GM12878 (cell line): ENCODE measurements at regions not wholly inside any gene's neighbourhood (a gene's known extent, or its start where the extent isn't known, plus 50 kb on each side); places are given as distances from the start of the nearest gene placed in this dataset.
A peak's percentile ranks its signal among the peaks of the same experiment; 100 is the strongest.

Source experiments
- ATAC-seq: fragments of 200-7000 bp; cut with Tn5 transposase; 3 replicates; pipeline ENCODE4 v1.9.1; 2020; ENCODE audit warnings: mild to moderate bottlenecking, moderate library complexity
- BruUV-seq: library from RNA; stranded (reverse); fragments of 400-500 nt; replicated peaks from 2 replicates; lab custom pipeline; 2021; lab: Mats Ljungman, UMichigan
- CTCF ChIA-PET: fragments of 300-600 bp; sonication (Branson Sonifier 250); formaldehyde crosslinking; extraction: SDS; loops from one replicate; lab custom pipeline; 2021; ENCODE audit warnings: inconsistent platforms; lab: Yijun Ruan, JAX
- POLR2A ChIA-PET: fragments of 350-600 bp; formaldehyde crosslinking; extraction: SDS; loops from one replicate; lab custom pipeline; 2021; ENCODE audit warnings: inconsistent platforms; lab: Charles Lee
- RAD21 ChIA-PET: fragments of 300-600 bp; sonication (Branson Sonifier 250); formaldehyde crosslinking; loops from one replicate; lab custom pipeline; 2023; ENCODE audit warnings: antibody characterized with exemption; ENCODE audit not compliant: unreplicated experiment; lab: Charles Lee
- SMC1A ChIA-PET: fragments of 300-600 bp; sonication (Branson Sonifier 250); formaldehyde crosslinking; loops from one replicate; lab custom pipeline; 2023; ENCODE audit not compliant: unreplicated experiment, uncharacterized antibody; lab: Charles Lee
- DNase-seq: peaks from one replicate; pipeline ENCODE4 v3.0.0-alpha.2; 2011; ENCODE audit warnings: low read depth, low spot score
- FAIRE-seq: peaks from 3 replicates; lab custom pipeline; 2011; peaks lifted over from hg19 to GRCh38; lab: Jason Lieb, UNC
- H2AFZ ChIP-seq: 2 replicates; pipeline ENCODE4 v1.6.0; 2011; ENCODE audit warnings: low read depth, low read length, control low read depth; ENCODE audit not compliant: control insufficient read depth
- H3K27ac ChIP-seq: 2 replicates; pipeline ENCODE4 v1.5.1; 2011; ENCODE audit warnings: control low read depth; ENCODE audit not compliant: control insufficient read depth, insufficient read depth
- H3K27me3 ChIP-seq, 2 experiments: replicated peaks in 1 of 2; 2 replicates each; pipeline versions ENCODE4 v1.6.0 to v1.6.1; 2011; ENCODE audit warnings: low read length in 1 of 2; ENCODE audit not compliant: control insufficient read depth in 2 of 2, insufficient read depth in 2 of 2
- H3K36me3 ChIP-seq, 2 experiments: 2 replicates each; pipeline ENCODE4 v1.5.1; 2011; ENCODE audit warnings: low read length in 1 of 2; ENCODE audit not compliant: control insufficient read depth in 2 of 2, insufficient read depth in 2 of 2
- H3K4me1 ChIP-seq: 2 replicates; pipeline ENCODE4 v1.6.1; 2011; ENCODE audit warnings: mild to moderate bottlenecking, low read length, moderate library complexity, mixed read lengths; ENCODE audit not compliant: control insufficient read depth, insufficient read depth
- H3K4me2 ChIP-seq: 2 replicates; pipeline ENCODE4 v1.6.0; 2011; ENCODE audit warnings: control low read depth; ENCODE audit not compliant: control insufficient read depth, insufficient read depth
- H3K4me3 ChIP-seq: fragments of 200-600 bp; sonication (generic); 2 replicates; pipeline ENCODE4 v1.5.1; 2016
- H3K79me2 ChIP-seq: 2 replicates; pipeline ENCODE4 v1.6.0; 2011; ENCODE audit warnings: low read length; ENCODE audit not compliant: control insufficient read depth, insufficient read depth
- H3K9ac ChIP-seq: 2 replicates; pipeline ENCODE4 v1.8.0; 2011; ENCODE audit warnings: low read length, control low read depth, mixed read lengths; ENCODE audit not compliant: control insufficient read depth, insufficient read depth
- H3K9me3 ChIP-seq: replicated peaks from 3 replicates; pipeline ENCODE4 v1.5.1; 2011; ENCODE audit warnings: mild to moderate bottlenecking, low read length; ENCODE audit not compliant: control insufficient read depth, insufficient read depth
- H4K20me1 ChIP-seq: 2 replicates; pipeline ENCODE4 v1.6.0; 2011; ENCODE audit not compliant: control insufficient read depth, insufficient read depth
- BCL11A ChIP-seq: IDR thresholded peaks from 2 replicates; pipeline ENCODE4 v1.6.1; 2011; ENCODE audit warnings: low read depth, low read length
- CBX5 ChIP-seq: sonication (generic); IDR thresholded peaks from 2 replicates; pipeline ENCODE4 v1.6.1; 2016; ENCODE audit warnings: low read depth, moderate library complexity, mild to moderate bottlenecking, inconsistent platforms
- EP300 ChIP-seq, 2 experiments: fragments of 150-350 bp in 1 of 2; IDR thresholded peaks; 2 replicates each; pipeline ENCODE4 v1.6.1; 2011 to 2012; ENCODE audit warnings: low read depth in 2 of 2, low read length in 2 of 2, borderline replicate concordance in 1 of 2, improper control_type of control experiment in 1 of 2, inconsistent platforms in 1 of 2; ENCODE audit not compliant: control insufficient read depth in 1 of 2
- EZH2 ChIP-seq: IDR thresholded peaks from 2 replicates; pipeline ENCODE4 v1.6.1; 2012; ENCODE audit warnings: low read depth, mild to moderate bottlenecking, control low read depth, inconsistent platforms, low read length, borderline replicate concordance; ENCODE audit not compliant: control insufficient read depth
- IKZF1 ChIP-seq: fragments of 450-650 bp; conservative IDR thresholded peaks from 2 replicates; pipeline ENCODE4 v1.6.1; 2017; ENCODE audit warnings: antibody characterized with exemption, mild to moderate bottlenecking
- JUNB ChIP-seq: IDR thresholded peaks from 2 replicates; pipeline ENCODE4 v1.6.1; 2016; ENCODE audit warnings: antibody characterized with exemption, mild to moderate bottlenecking
- KAT2A ChIP-seq: conservative IDR thresholded peaks from 2 replicates; pipeline ENCODE4 v1.6.1; 2011; ENCODE audit warnings: low read depth, low read length; ENCODE audit not compliant: control insufficient read depth
- MEF2A ChIP-seq: IDR thresholded peaks from 2 replicates; pipeline ENCODE4 v1.6.1; 2011; ENCODE audit warnings: low read depth, mild to moderate bottlenecking, low read length, moderate library complexity; ENCODE audit not compliant: insufficient read depth
- MTA2 ChIP-seq: fragments of 450-650 bp; IDR thresholded peaks from 2 replicates; pipeline ENCODE4 v1.6.1; 2016; ENCODE audit warnings: low read depth, mild to moderate bottlenecking, moderate library complexity
- MXI1 ChIP-seq: fragments of 150-350 bp; IDR thresholded peaks from 2 replicates; pipeline ENCODE4 v1.6.1; 2011; ENCODE audit warnings: low read depth, mild to moderate bottlenecking, inconsistent platforms, low read length, improper control_type of control experiment
- POLR2AphosphoS2 ChIP-seq: IDR thresholded peaks from 2 replicates; pipeline ENCODE4 v1.6.1; 2011; ENCODE audit warnings: low read depth, mild to moderate bottlenecking, low read length, improper control_type of control experiment, moderate library complexity
- POLR2AphosphoS5 ChIP-seq: IDR thresholded peaks from 2 replicates; pipeline ENCODE4 v1.6.1; 2011; ENCODE audit warnings: mild to moderate bottlenecking, low read length, inconsistent platforms
- POU2F2 ChIP-seq: IDR thresholded peaks from 3 replicates; pipeline ENCODE4 v1.6.1; 2011; ENCODE audit warnings: low read depth, mild to moderate bottlenecking, low read length, borderline replicate concordance
- SMARCA5 ChIP-seq: fragments of 450-650 bp; IDR thresholded peaks from 2 replicates; pipeline ENCODE4 v1.6.1; 2017; ENCODE audit warnings: mild to moderate bottlenecking
- SMC3 ChIP-seq: IDR thresholded peaks from 2 replicates; pipeline ENCODE4 v1.6.1; 2011; ENCODE audit warnings: low read length, improper control_type of control experiment, borderline replicate concordance
- SREBF2 ChIP-seq: IDR thresholded peaks from 2 replicates; pipeline ENCODE4 v1.6.1; 2012; ENCODE audit warnings: mild to moderate bottlenecking, low read length
- TARDBP ChIP-seq: IDR thresholded peaks from 2 replicates; pipeline ENCODE4 v1.6.1; 2016; ENCODE audit warnings: borderline replicate concordance
- TCF12 ChIP-seq: IDR thresholded peaks from 2 replicates; pipeline ENCODE4 v1.6.1; 2011; ENCODE audit warnings: low read depth, mild to moderate bottlenecking, low read length
- YY1 ChIP-seq: IDR thresholded peaks from 2 replicates; pipeline ENCODE4 v1.6.1; 2011; ENCODE audit warnings: low read depth, mild to moderate bottlenecking, low read length
- ZBED1 ChIP-seq: IDR thresholded peaks from 2 replicates; pipeline ENCODE4 v1.6.1; 2016; ENCODE audit warnings: borderline replicate concordance
- ZNF274 ChIP-seq: IDR thresholded peaks from one replicate; pipeline ENCODE4 v1.8.0; 2011; ENCODE audit not compliant: insufficient read length, insufficient read depth
- WGBS: methylation state at CpG from one replicate; pipeline ENCODE4 v1.1.6; 2016; ENCODE audit warnings: low lambda C conversion rate; ENCODE audit not compliant: insufficient replicate concordance, insufficient coverage; ENCODE audit errors: missing lambda C conversion rate; 5-methylcytosine and 5-hydroxymethylcytosine counted together
- in situ Hi-C: fragments of 300-500 bp; cut with MboI; formaldehyde crosslinking; loops from 9 replicates; pipeline ENCODE4 v1.14.3; 2018; ENCODE audit warnings: mixed read lengths
- intact Hi-C: fragments of 100-400 bp; cut with micrococcal nuclease; formaldehyde crosslinking; loops from one replicate; pipeline ENCODE4 v1.14.2; 2022; ENCODE audit not compliant: unreplicated experiment
- TF ChIP-seq, protein P1 (sequence below): IDR thresholded peaks from 2 replicates; pipeline ENCODE4 v1.6.1; 2011; ENCODE audit warnings: mild to moderate bottlenecking, low read depth, low read length, moderate library complexity; ENCODE audit not compliant: insufficient replicate concordance

DNA sequence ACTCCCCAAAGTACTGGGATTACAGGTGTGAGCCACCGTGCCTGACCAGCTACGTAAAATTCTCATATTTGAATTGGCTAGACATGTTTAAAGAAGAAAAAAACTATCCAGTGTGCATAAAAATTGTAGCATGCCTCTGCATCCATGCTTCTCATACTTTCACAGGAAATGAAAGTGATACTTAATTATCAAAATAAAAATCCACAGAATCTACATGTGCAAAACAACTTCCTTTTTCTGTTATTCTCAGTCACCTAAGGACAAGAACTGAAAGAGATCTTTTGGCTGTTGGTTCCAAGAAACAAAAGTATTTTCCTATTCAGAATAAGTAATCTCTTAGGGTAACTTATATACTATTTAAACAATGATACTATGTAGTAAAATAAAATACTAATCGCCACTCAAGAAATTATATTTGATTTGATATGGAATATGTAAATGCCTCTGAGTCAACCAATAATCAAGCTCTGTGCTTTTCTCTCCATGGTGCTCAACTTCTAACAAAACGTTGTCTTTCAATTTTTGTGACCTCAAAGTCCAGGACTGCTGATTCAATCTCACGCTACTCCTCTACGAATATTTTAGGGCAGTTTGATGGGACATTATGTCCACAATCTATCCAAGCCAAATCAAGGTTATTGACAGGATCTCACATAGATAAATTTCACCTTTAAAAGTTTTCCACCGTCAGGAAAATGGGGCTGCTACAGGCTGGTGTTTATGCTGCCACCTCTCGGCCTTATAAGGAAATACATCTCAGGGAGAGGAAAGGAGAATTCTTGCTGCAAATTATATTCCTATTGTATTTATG lies 102.7 kb downstream of the ZNF281 start:
- in situ Hi-C loops: no loop called here
- ATAC-seq: peak; percentile 65
- peak overlapping the region; percentile 35; the same call in 1 of the 2 replicates for H3K27ac ChIP-seq
- TF ChIP-seq KAT2A: no peak
- TF ChIP-seq EZH2: no peak
- 0 out of 3 replicates have a peak, but pooled peaks have one; percentile 40 for TF ChIP-seq POU2F2
- TF ChIP-seq BCL11A: no peak
- no peak for TF ChIP-seq MXI1
- peak; percentile 65; the same call in 1 of the 2 replicates for TF ChIP-seq SMC3
- TF ChIP-seq ZBED1: no peak
- peak; percentile 48; the same call in 1 of the 2 replicates for TF ChIP-seq SMARCA5
- TF ChIP-seq, protein P1, sequence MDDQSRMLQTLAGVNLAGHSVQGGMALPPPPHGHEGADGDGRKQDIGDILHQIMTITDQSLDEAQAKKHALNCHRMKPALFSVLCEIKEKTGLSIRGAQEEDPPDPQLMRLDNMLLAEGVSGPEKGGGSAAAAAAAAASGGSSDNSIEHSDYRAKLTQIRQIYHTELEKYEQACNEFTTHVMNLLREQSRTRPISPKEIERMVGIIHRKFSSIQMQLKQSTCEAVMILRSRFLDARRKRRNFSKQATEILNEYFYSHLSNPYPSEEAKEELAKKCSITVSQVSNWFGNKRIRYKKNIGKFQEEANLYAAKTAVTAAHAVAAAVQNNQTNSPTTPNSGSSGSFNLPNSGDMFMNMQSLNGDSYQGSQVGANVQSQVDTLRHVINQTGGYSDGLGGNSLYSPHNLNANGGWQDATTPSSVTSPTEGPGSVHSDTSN: no peak
- peak; percentile 15; the same call in 1 of the 2 replicates for TF ChIP-seq JUNB
- peak; percentile 54; the same call in 1 of the 2 replicates for TF ChIP-seq YY1
- TF ChIP-seq ZNF274: no peak
- no peak for TF ChIP-seq EP300 (IDR thresholded peaks at IDR 0.05; ENCODE audit: borderline replicate concordance in 1 of 2, control insufficient read depth in 1 of 2, low read depth in 2 of 2, low read length in 2 of 2)
- TF ChIP-seq POLR2AphosphoS5: no peak
- no peak for TF ChIP-seq TARDBP
- peak; percentile 56; the same call in 1 of the 2 replicates for TF ChIP-seq MTA2
- no peak for TF ChIP-seq CBX5
- no peak for TF ChIP-seq TCF12
- TF ChIP-seq SREBF2: no peak
- no peak for TF ChIP-seq MEF2A
- TF ChIP-seq POLR2AphosphoS2: no peak
- TF ChIP-seq IKZF1: peak; percentile 42; the same call in 1 of the 2 replicates

More for the DNA sequence above, 102.7 kb downstream of the ZNF281 start:
- peak overlapping the region; percentile 84 for H3K4me2 ChIP-seq
- peaks cover 26% of the 10 kb centered on the region for H3K4me1 ChIP-seq
- H3K4me3 ChIP-seq: no peak overlapping the region
- 14% methylated on average over 8 of the region's 8 CpGs for WGBS
- ChIA-PET RAD21 (interaction anchor here (1.0 to 3.2 kb wide), 7 partner anchors 10 to 623 kb away, joined by 3 to 10 read pairs (median 3); no protein-coding TSS in a partner anchor), POLR2A (interaction anchor here (0.6 to 0.7 kb wide), 2 partner anchors 58 to 108 kb away, joined by 3 read pairs; no protein-coding TSS in a partner anchor), CTCF (interaction anchor here (0.6 to 4.0 kb wide), 33 partner anchors 8 to 622 kb away, joined by 3 to 24 read pairs (median 4); no protein-coding TSS in a partner anchor), SMC1A (interaction anchor here (0.6 to 3.7 kb wide), 16 partner anchors 14 to 329 kb away, joined by 3 to 14 read pairs (median 4); no protein-coding TSS in a partner anchor)
- peak overlapping the region; percentile 59 for H2AFZ ChIP-seq
- no peaks in the 10 kb centered on the region for H4K20me1 ChIP-seq
- H3K36me3 ChIP-seq: no peaks in the 10 kb centered on the region
- peak; percentile 17 for DNase-seq
- no peaks in the 10 kb centered on the region for H3K9me3 ChIP-seq
- no TSS peak for BruUV-seq
- H3K79me2 ChIP-seq: no peaks in the 10 kb centered on the region
- H3K9ac ChIP-seq: peak overlapping the region; percentile 35; the same call in 1 of the 2 replicates
- FAIRE-seq: peak; percentile 35
- H3K27me3 ChIP-seq: no peaks in the 10 kb centered on the region
- intact Hi-C loops: loop anchor here (1.0 kb wide), 1 partner anchor 623 kb away; no protein-coding TSS in a partner anchor
